Heart left ventricle (tissue), 16 donors: ENCODE measurements at regions not wholly inside any gene's neighbourhood (a gene's known extent, or its start where the extent isn't known, plus 50 kb on each side); places are given as distances from the start of the nearest gene placed in this dataset.
"Not testable (repeated sequence)": the region's sequence is repeated elsewhere in the genome, so short reads cannot be mapped to it uniquely, and the experiment has no call there.

Experiments
- ATAC-seq, 4 donors: fragments of 200-7000 bp; cut with Tn5 transposase; one replicate each; pipeline ENCODE4 v1.9.1; 2020 to 2022; ENCODE audit warnings: moderate library complexity in 4 of 4, mild to moderate bottlenecking in 3 of 4, moderate number of reproducible peaks in 1 of 4
- DNase-seq, 5 donors: peaks; one replicate each; pipeline ENCODE4 v3.0.0-alpha.2; 2020
- H3K27ac ChIP-seq, 12 donors: fragments of 200-600 bp; sonication (generic) in 4 of 12; one replicate each; pipeline versions ENCODE4 v1.5.0 to v1.8.0; 2016 to 2022; ENCODE audit warnings: mild to moderate bottlenecking in 2 of 12
- H3K27me3 ChIP-seq, 9 donors: fragments of 200-600 bp; sonication (generic) in 2 of 9; one replicate each; pipeline versions ENCODE4 v1.5.1 to v1.8.0; 2016 to 2022; ENCODE audit warnings: mild to moderate bottlenecking in 3 of 9
- H3K36me3 ChIP-seq, 9 donors: fragments of 200-600 bp; sonication (generic) in 2 of 9; one replicate each; pipeline versions ENCODE4 v1.5.0 to v1.8.0; 2018 to 2022; ENCODE audit warnings: mild to moderate bottlenecking in 2 of 9
- H3K4me1 ChIP-seq, 12 donors: fragments of 200-600 bp; sonication (generic) in 4 of 12; one replicate each; pipeline versions ENCODE4 v1.5.0 to v1.8.0; 2016 to 2022; ENCODE audit warnings: mild to moderate bottlenecking in 3 of 12
- H3K4me3 ChIP-seq, 12 donors: fragments of 200-600 bp; sonication (generic) in 4 of 12; one replicate each; pipeline versions ENCODE4 v1.5.0 to v1.8.0; 2017 to 2022; ENCODE audit warnings: mild to moderate bottlenecking in 9 of 12, moderate library complexity in 4 of 12
- H3K9me3 ChIP-seq, 12 donors: fragments of 200-600 bp; sonication (generic) in 4 of 12; one replicate each; pipeline versions ENCODE4 v1.5.0 to v1.8.0; 2016 to 2022; ENCODE audit warnings: mild to moderate bottlenecking in 1 of 12
- CTCF ChIP-seq, 12 donors: fragments of 200-600 bp; sonication (generic) in 4 of 12; IDR thresholded peaks; one replicate each; pipeline versions ENCODE4 v1.5.0 to v1.8.0; 2018 to 2022; ENCODE audit warnings: antibody characterized with exemption in 12 of 12, mild to moderate bottlenecking in 5 of 12
- POLR2A ChIP-seq, 2 donors: fragments of 450-650 bp; IDR thresholded peaks; one replicate each; pipeline ENCODE4 v1.6.1; 2017; ENCODE audit warnings: antibody characterized with exemption in 2 of 2, mild to moderate bottlenecking in 2 of 2, moderate library complexity in 2 of 2
- WGBS, 4 donors: extraction: QIAGEN DNeasy Blood & Tissue Kit in 2 of 4; methylation state at CpG; one replicate each; pipeline versions ENCODE4 v1.1.5 to v1.1.7; 2013 to 2018; 5-methylcytosine and 5-hydroxymethylcytosine counted together
- intact Hi-C, 10 donors: fragments of 100-400 bp; cut with DNase I; formaldehyde crosslinking; loops; one replicate each; pipeline versions ENCODE4 v1.11.1 to v1.14.2; 2022
- donor health status: ischemic (EF 13 %, LVEDD 7.1; RV severe dilation, severe dysfunction).
- donor health status: healthy with polysubstance abuse.
- donor health status: DM: no; HTN: yes; CAD: no.
- donor health status: DM: no; HTN: no; CAD: no.
- donor health status: ischemic (EF 25% LVEDD 6.9; RV normal size, moderate dysfunction).
- donor health status: ischemic (EF 25% LVEDD 5.7; RV mildly dilated, moderate dysfunction).
- donor health status: healthy.
- donor health status: DM: yes; HTN: yes; CAD: no.
- donor health status: ischemic (EF 35%, LVEDD 5.7; RV mildly dilated, moderate dysfunction).
- donor health status: nonischemic (EF 11% LVEDD 7.7; RV severe dilation, severe dysfunction).
- donor health status: DM: yes; HTN: yes; CAD: no.
- donor health status: PGD.
- donor health status: ischemic (EF 29% LVEDD 5.4; RV normal size, mild dysfunction).
- donor health status: nonischemic (EF 23%, LVEDD 6.1; RV moderate dilation, normal function).

GRCh38 chr13:28607187-28607955, 51.6 kb upstream of the POMP start:
- intact Hi-C loops, result no loop called here
- H3K36me3 ChIP-seq, result no peaks in the 10 kb centered on the region
- DNase-seq, result no peak
- no peaks in the 10 kb centered on the region for H3K9me3 ChIP-seq
- WGBS, 4 donors, result 89 to 97% (median 96%) methylated on average over 8 of the region's 8 CpGs
- H3K27me3 ChIP-seq, result no peaks in the 10 kb centered on the region
- no peak overlapping the region for H3K27ac ChIP-seq
- TF ChIP-seq CTCF (IDR thresholded peaks at IDR 0.05), result no peak
- TF ChIP-seq POLR2A (IDR thresholded peaks at IDR 0.05), result no peak
- H3K4me1 ChIP-seq, result peaks cover 0 to 16% (median 0%) of the 10 kb centered on the region in 12 donors
- H3K4me3 ChIP-seq, result no peak overlapping the region
- no peak for ATAC-seq

- no peak for DNase-seq
- 71 to 85% (median 83%) methylated on average over 5 of the region's 5 CpGs for WGBS, 4 donors
Measured at GRCh38 chr13:28606466-28606865, 52.5 kb upstream of the POMP start.

GRCh38 chr13:28605147-28605546, 53.8 kb upstream of the POMP start:
- DNase-seq, H3K36me3 ChIP-seq, H3K27me3 ChIP-seq, intact Hi-C loops, ATAC-seq, H3K4me3 ChIP-seq, H3K9me3 ChIP-seq, H3K4me1 ChIP-seq, H3K27ac ChIP-seq: not testable (repeated sequence)
- WGBS, 4 donors, result 92 to 98% (median 94%) methylated on average over 2 to 3 of the region's 3 CpGs

More at GRCh38 chr13:28606466-28606865, 52.5 kb upstream of the POMP start:
- Histone ChIP-seq H3K27ac (no peak overlapping the region), H3K36me3 (no peaks in the 10 kb centered on the region), H3K4me1 (peaks cover 0 to 7% (median 0%) of the 10 kb centered on the region in 12 donors), H3K4me3 (no peak overlapping the region), H3K9me3 (no peaks in the 10 kb centered on the region), H3K27me3 (no peaks in the 10 kb centered on the region)
- no peak for ATAC-seq
- TF ChIP-seq POLR2A (IDR thresholded peaks at IDR 0.05) (no peak), CTCF (IDR thresholded peaks at IDR 0.05) (no peak)
- intact Hi-C loops, result no loop called here

- Histone ChIP-seq H3K4me1 (no peaks in the 10 kb centered on the region), H3K9me3 (peaks cover 0 to 6% (median 0%) of the 10 kb centered on the region in 12 donors), H3K36me3 (no peaks in the 10 kb centered on the region), H3K4me3 (no peak overlapping the region), H3K27me3 (no peaks in the 10 kb centered on the region), H3K27ac (peak overlapping the region in 2 of 12 donors; percentile 24)
- DNase-seq, result peak in 1 of 5 donors; percentile 54
- intact Hi-C loops, result no loop called here
- no peak for TF ChIP-seq POLR2A (IDR thresholded peaks at IDR 0.05)
- TF ChIP-seq CTCF (IDR thresholded peaks at IDR 0.05), result no peak
- 57 to 62% (median 60%) methylated on average over 6 of the region's 6 CpGs for WGBS, 4 donors
- peak in 3 of 4 donors; percentile 42 to 78 (median 48) for ATAC-seq
Measured at GRCh38 chr13:28603043-28603664, 55.8 kb upstream of the POMP start.
